ENCODE measurements at regions not wholly inside any gene's neighbourhood (a gene's known extent, or its start where the extent isn't known, plus 50 kb on each side); places are given as distances from the start of the nearest gene placed in this dataset.

GRCh38 chr7:156058248-156058647, 246.0 kb upstream of the SHH start:
- Histone ChIP-seq H3K27ac (ENCODE audit: low read depth in 1 of 2, low read length in 2 of 2) (no peak overlapping the region), H3K4me3 (ENCODE audit: low read depth in 1 of 3, low read length in 3 of 3) (no peak overlapping the region), H3K27me3 (ENCODE audit: control insufficient read depth in 4 of 4, insufficient read depth in 4 of 4, low read length in 3 of 4) (no peaks in the 10 kb centered on the region), H3K9me3 (ENCODE audit: control insufficient read depth in 4 of 4, low read length in 3 of 4) (no peaks in the 10 kb centered on the region), H3K9ac (ENCODE audit: low read depth in 1 of 2, low read length in 2 of 2) (no peak overlapping the region), H3K36me3 (ENCODE audit: control insufficient read depth in 4 of 4, insufficient read depth in 3 of 4, low read depth in 1 of 4, low read length in 3 of 4) (no peaks in the 10 kb centered on the region), H3K4me1 (ENCODE audit: control insufficient read depth in 4 of 4, insufficient read depth in 4 of 4, low read length in 3 of 4) (no peaks in the 10 kb centered on the region)
- WGBS: 94% methylated on average over 14 of the region's 14 CpGs
- no peak for DNase-seq (ENCODE audit: low spot score)
- TF ChIP-seq REST (IDR thresholded peaks at IDR 0.05): no peak
- TF ChIP-seq EGR1 (IDR thresholded peaks at IDR 0.05; ENCODE audit: low read depth in 2 of 2): no peak
- no peak for TF ChIP-seq MAX (IDR thresholded peaks at IDR 0.05)
- TF ChIP-seq FOXA1 (IDR thresholded peaks at IDR 0.05): no peak
- no peak for TF ChIP-seq JUND (IDR thresholded peaks at IDR 0.05)
- no peak for TF ChIP-seq HNF4A (conservative IDR thresholded peaks at IDR 0.05)
- no peak for TF ChIP-seq YY1 (IDR thresholded peaks at IDR 0.05)
- no peak for TF ChIP-seq RAD21 (IDR thresholded peaks at IDR 0.05)
- TF ChIP-seq, protein P1, sequence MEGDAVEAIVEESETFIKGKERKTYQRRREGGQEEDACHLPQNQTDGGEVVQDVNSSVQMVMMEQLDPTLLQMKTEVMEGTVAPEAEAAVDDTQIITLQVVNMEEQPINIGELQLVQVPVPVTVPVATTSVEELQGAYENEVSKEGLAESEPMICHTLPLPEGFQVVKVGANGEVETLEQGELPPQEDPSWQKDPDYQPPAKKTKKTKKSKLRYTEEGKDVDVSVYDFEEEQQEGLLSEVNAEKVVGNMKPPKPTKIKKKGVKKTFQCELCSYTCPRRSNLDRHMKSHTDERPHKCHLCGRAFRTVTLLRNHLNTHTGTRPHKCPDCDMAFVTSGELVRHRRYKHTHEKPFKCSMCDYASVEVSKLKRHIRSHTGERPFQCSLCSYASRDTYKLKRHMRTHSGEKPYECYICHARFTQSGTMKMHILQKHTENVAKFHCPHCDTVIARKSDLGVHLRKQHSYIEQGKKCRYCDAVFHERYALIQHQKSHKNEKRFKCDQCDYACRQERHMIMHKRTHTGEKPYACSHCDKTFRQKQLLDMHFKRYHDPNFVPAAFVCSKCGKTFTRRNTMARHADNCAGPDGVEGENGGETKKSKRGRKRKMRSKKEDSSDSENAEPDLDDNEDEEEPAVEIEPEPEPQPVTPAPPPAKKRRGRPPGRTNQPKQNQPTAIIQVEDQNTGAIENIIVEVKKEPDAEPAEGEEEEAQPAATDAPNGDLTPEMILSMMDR (IDR thresholded peaks at IDR 0.05; ENCODE audit: low read depth, low read length, missing input control): no peak
- TF ChIP-seq NR2F2 (IDR thresholded peaks at IDR 0.05): no peak
- TF ChIP-seq RXRA (IDR thresholded peaks at IDR 0.05): no peak
- no peak for TF ChIP-seq SP1 (IDR thresholded peaks at IDR 0.05)
- no peak for TF ChIP-seq HNF4G (IDR thresholded peaks at IDR 0.05)
- TF ChIP-seq, protein P2, sequence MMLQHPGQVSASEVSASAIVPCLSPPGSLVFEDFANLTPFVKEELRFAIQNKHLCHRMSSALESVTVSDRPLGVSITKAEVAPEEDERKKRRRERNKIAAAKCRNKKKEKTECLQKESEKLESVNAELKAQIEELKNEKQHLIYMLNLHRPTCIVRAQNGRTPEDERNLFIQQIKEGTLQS (IDR thresholded peaks at IDR 0.05): no peak
- TF ChIP-seq TAF1 (conservative IDR thresholded peaks at IDR 0.05): no peak
- TF ChIP-seq GABPA (IDR thresholded peaks at IDR 0.05 in 1 of 2, conservative IDR thresholded peaks at IDR 0.05 in 1 of 2): no peak

DNA sequence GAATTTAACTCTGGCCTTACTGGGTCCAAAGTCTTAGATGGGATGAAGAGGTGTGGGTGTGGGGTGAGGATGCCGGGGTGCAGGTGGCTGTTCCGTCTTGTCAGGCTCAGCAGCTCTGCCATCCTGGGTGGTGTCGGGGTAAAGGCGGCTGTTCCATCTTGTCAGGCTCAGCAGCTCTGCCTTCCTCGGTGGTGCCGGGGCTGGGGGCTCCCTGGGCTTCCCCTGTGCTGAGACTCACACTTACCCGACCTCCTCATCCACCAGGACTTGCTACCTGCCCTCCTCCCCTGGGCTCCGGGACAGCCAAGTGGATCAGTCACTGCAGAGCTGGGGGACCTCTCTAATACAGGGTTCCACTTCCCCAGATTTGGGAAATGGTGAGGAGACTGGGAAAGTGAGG, 244.3 kb upstream of the SHH start:
- no peaks in the 10 kb centered on the region for H3K4me1 ChIP-seq (ENCODE audit: control insufficient read depth in 4 of 4, insufficient read depth in 4 of 4, low read length in 3 of 4)
- DNase-seq (ENCODE audit: low spot score): no peak
- no peak for TF ChIP-seq HNF4A (conservative IDR thresholded peaks at IDR 0.05)

More for the DNA sequence above, 244.3 kb upstream of the SHH start:
- H3K27ac ChIP-seq (ENCODE audit: low read depth in 1 of 2, low read length in 2 of 2): no peak overlapping the region
- WGBS: 90% methylated on average over 8 of the region's 8 CpGs
- H3K27me3 ChIP-seq (ENCODE audit: control insufficient read depth in 4 of 4, insufficient read depth in 4 of 4, low read length in 3 of 4): no peaks in the 10 kb centered on the region
- no peaks in the 10 kb centered on the region for H3K36me3 ChIP-seq (ENCODE audit: control insufficient read depth in 4 of 4, insufficient read depth in 3 of 4, low read depth in 1 of 4, low read length in 3 of 4)
- H3K9me3 ChIP-seq (ENCODE audit: control insufficient read depth in 4 of 4, low read length in 3 of 4): no peaks in the 10 kb centered on the region
- H3K9ac ChIP-seq (ENCODE audit: low read depth in 1 of 2, low read length in 2 of 2): no peak overlapping the region
- H3K4me3 ChIP-seq (ENCODE audit: low read depth in 1 of 3, low read length in 3 of 3): no peak overlapping the region
